ENCODE measurements at regions not wholly inside any gene's neighbourhood (a gene's known extent, or its start where the extent isn't known, plus 50 kb on each side); places are given as distances from the start of the nearest gene placed in this dataset.
"Not testable (repeated sequence)": the region's sequence is repeated elsewhere in the genome, so short reads cannot be mapped to it uniquely, and the experiment has no call there.

GRCh38 chr13:46468570-46469463 is 81.8 kb upstream of the RUBCNL start:
- no peak overlapping the region for H3K27ac ChIP-seq
- no peaks in the 10 kb centered on the region for H3K36me3 ChIP-seq
- H3K9me3 ChIP-seq: no peaks in the 10 kb centered on the region
- DNase-seq: no peak
- 36 to 44% methylated on average over 2 of the region's 2 CpGs for WGBS, 2 donors
- H3K4me1 ChIP-seq: no peaks in the 10 kb centered on the region
- no peaks in the 10 kb centered on the region for H3K27me3 ChIP-seq
- peak in 1 of 2 donors; percentile 34 for ATAC-seq (ENCODE audit: low FRiP score in 2 of 2)
- no peak for TF ChIP-seq CTCF (IDR thresholded peaks at IDR 0.05)
- TF ChIP-seq POLR2AphosphoS5 (IDR thresholded peaks at IDR 0.05): no peak
- TF ChIP-seq POLR2A (IDR thresholded peaks at IDR 0.05): no peak
- TF ChIP-seq EP300 (IDR thresholded peaks at IDR 0.05): no peak
- no peak overlapping the region for H3K4me3 ChIP-seq

DNA sequence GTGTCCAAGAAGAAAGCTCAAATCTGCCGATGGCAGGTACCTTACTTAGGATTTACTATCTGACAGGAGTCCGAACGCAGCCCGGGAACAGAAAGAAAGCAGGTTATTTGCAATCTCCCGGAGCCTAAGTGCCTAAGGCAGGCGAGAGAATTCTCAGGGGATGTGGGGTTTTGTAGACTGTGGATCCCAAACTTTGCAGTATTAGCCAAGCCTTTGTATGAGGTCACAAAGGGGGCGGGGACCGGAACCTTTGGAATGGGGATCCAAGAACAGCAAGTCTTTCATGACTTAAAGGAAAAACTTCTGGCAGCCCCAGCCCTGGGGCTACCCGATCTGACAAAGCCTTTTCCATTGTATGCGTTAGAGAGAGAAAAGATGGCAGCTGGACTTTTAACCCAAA is 80.6 kb upstream of the RUBCNL start:
- not testable (repeated sequence) for ATAC-seq (ENCODE audit: low FRiP score in 2 of 2); H3K27me3 ChIP-seq; H3K9me3 ChIP-seq; DNase-seq; H3K4me3 ChIP-seq; H3K4me1 ChIP-seq; H3K36me3 ChIP-seq; H3K27ac ChIP-seq
- 90 to 92% methylated on average over 9 to 10 of the region's 10 CpGs for WGBS, 2 donors

DNA sequence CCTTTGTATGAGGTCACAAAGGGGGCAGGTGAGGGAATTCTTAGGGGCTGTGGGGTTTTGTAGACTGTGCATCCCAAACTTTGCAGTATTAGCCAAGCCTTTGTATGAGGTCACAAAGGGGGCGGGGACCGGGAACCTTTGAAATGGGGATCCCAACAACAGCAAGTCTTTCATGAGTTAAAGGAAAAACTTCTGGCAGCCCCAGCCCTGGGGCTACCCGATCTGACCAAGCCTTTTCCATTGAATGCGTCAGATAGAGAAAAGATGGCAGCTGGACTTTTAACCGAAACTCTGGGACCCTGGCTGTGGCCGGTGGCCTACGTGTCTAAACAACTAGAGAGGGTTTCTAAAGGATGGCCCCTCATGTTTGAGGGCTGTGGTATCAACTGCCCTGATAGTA is 79.0 kb upstream of the RUBCNL start:
- H3K27ac ChIP-seq; H3K27me3 ChIP-seq; H3K4me3 ChIP-seq; H3K4me1 ChIP-seq; DNase-seq; H3K9me3 ChIP-seq; ATAC-seq (ENCODE audit: low FRiP score in 2 of 2); H3K36me3 ChIP-seq: not testable (repeated sequence)
- 86 to 97% methylated on average over 7 of the region's 7 CpGs for WGBS, 2 donors

DNA sequence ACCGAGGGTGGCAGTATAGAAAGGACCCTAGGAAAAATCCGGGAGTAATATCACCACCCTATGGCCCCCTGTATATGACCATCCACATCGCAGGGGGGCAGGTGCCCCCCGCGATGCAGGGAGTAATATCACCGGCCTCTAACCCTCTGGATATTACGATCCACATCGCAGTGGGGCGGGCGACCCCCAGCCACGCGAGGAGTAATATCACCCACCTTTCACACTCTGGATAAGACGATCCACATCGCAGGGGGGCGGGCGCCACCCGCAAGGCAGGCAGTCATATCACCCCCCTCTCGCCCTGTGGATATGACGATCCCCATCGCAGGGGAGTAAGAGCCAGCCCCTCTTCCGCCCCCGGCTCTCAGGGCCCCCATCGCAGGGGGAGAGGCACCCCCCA is 76.7 kb upstream of the RUBCNL start:
- H3K27me3 ChIP-seq: no peaks in the 10 kb centered on the region
- 96% methylated on average over 18 to 20 of the region's 23 CpGs for WGBS, 2 donors
- ATAC-seq (ENCODE audit: low FRiP score in 2 of 2): peak in 1 of 2 donors; percentile 53
- TF ChIP-seq POLR2AphosphoS5 (IDR thresholded peaks at IDR 0.05) (no peak), POLR2A (IDR thresholded peaks at IDR 0.05) (no peak), CTCF (IDR thresholded peaks at IDR 0.05) (no peak), EP300 (IDR thresholded peaks at IDR 0.05) (no peak)
- no peak overlapping the region for H3K27ac ChIP-seq
- H3K36me3 ChIP-seq: no peaks in the 10 kb centered on the region
- no peak overlapping the region for H3K4me3 ChIP-seq
- H3K9me3 ChIP-seq: no peaks in the 10 kb centered on the region
- H3K4me1 ChIP-seq: no peaks in the 10 kb centered on the region
- peak in 1 of 2 donors; percentile 71 for DNase-seq

GRCh38 chr13:46460223-46460622 is 73.2 kb upstream of the RUBCNL start:
- not testable (repeated sequence) for H3K36me3 ChIP-seq; H3K27me3 ChIP-seq; H3K4me3 ChIP-seq; H3K9me3 ChIP-seq; H3K4me1 ChIP-seq; ATAC-seq (ENCODE audit: low FRiP score in 2 of 2); DNase-seq; H3K27ac ChIP-seq
- 91 to 93% methylated on average over 4 of the region's 4 CpGs for WGBS, 2 donors

GRCh38 chr13:46457255-46457654 is 70.2 kb upstream of the RUBCNL start:
- WGBS, 2 donors: 88 to 93% methylated on average over 1 to 2 of the region's 2 CpGs
- not testable (repeated sequence) for H3K4me1 ChIP-seq; H3K27ac ChIP-seq; H3K36me3 ChIP-seq; H3K9me3 ChIP-seq; ATAC-seq (ENCODE audit: low FRiP score in 2 of 2); H3K27me3 ChIP-seq; DNase-seq; H3K4me3 ChIP-seq

DNA sequence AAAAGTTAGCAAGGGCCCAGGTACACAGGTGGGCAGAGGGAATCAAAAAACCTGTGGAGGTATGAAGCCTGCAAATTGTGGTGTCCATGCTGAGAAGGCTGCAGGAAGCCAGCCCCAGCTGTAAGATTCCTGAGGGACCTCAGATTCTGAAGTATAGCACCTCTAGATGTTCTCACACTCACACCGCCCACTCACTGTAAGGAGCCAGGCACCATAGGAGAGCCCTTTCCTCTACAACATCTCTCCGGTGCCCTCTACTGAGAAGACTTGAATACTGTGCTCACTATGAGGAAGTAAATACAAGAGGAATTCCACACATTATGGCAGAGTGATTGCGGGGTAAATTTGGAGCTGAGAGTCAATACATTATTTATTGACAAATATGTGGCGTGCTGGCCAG is 68.9 kb upstream of the RUBCNL start:
- WGBS, 2 donors: 26 to 52% methylated on average over 4 of the region's 4 CpGs
- ATAC-seq (ENCODE audit: low FRiP score in 2 of 2): peak; percentile 81 to 87

GRCh38 chr13:46451145-46451544 is 64.1 kb upstream of the RUBCNL start:
- not testable (repeated sequence) for ATAC-seq (ENCODE audit: low FRiP score in 2 of 2); DNase-seq; H3K27me3 ChIP-seq; H3K4me1 ChIP-seq; H3K4me3 ChIP-seq; H3K36me3 ChIP-seq; H3K27ac ChIP-seq; H3K9me3 ChIP-seq
- 62 to 79% methylated on average over 3 of the region's 3 CpGs for WGBS, 2 donors

More for the DNA sequence above, 68.9 kb upstream of the RUBCNL start:
- not testable (repeated sequence) for H3K9me3 ChIP-seq, H3K27me3 ChIP-seq, H3K4me3 ChIP-seq, DNase-seq, H3K36me3 ChIP-seq, H3K4me1 ChIP-seq, H3K27ac ChIP-seq

- ATAC-seq (ENCODE audit: low FRiP score in 2 of 2); DNase-seq: not testable (repeated sequence)
Observed at GRCh38 chr13:46449949-46450348, 62.9 kb upstream of the RUBCNL start.

GRCh38 chr13:46448148-46448547 is 61.1 kb upstream of the RUBCNL start:
- not testable (repeated sequence) for H3K9me3 ChIP-seq; DNase-seq; H3K4me3 ChIP-seq; H3K36me3 ChIP-seq; ATAC-seq (ENCODE audit: low FRiP score in 2 of 2); H3K4me1 ChIP-seq; H3K27me3 ChIP-seq; H3K27ac ChIP-seq
- 65 to 74% methylated on average over 3 to 4 of the region's 4 CpGs for whole genome bisulfite sequencing, 2 donors

More at GRCh38 chr13:46449949-46450348, 62.9 kb upstream of the RUBCNL start:
- 36 to 46% methylated on average over 2 of the region's 2 CpGs for WGBS, 2 donors
- H3K27ac ChIP-seq, H3K9me3 ChIP-seq, H3K4me3 ChIP-seq, H3K4me1 ChIP-seq, H3K27me3 ChIP-seq, H3K36me3 ChIP-seq: not testable (repeated sequence)

All from upper lobe of left lung (tissue), 6 donors.